Activated CD4-positive, alpha-beta memory T cell treated with anti-CD3 and anti-CD28 coated beads, Interleukin-2, amount 10 ng/mL, durations not matched to agents 7 days and 5 days (primary cell): ENCODE measurements at regions not wholly inside any gene's neighbourhood (a gene's known extent, or its start where the extent isn't known, plus 50 kb on each side); places are given as distances from the start of the nearest gene placed in this dataset.
"Not testable (repeated sequence)": the region's sequence is repeated elsewhere in the genome, so short reads cannot be mapped to it uniquely, and the experiment has no call there.

Experiments
- CTCF ChIA-PET: fragments of 350-600 bp; sonication (Branson Sonifier 250); formaldehyde crosslinking; loops from one replicate; lab custom pipeline; 2021; ENCODE audit warnings: antibody characterized with exemption, inconsistent platforms; lab: Charles Lee
- POLR2A ChIA-PET: fragments of 350-600 bp; sonication (Branson Sonifier 250); formaldehyde crosslinking; loops from one replicate; lab custom pipeline; 2021; ENCODE audit warnings: antibody characterized with exemption; lab: Charles Lee
- DNase-seq: peaks from one replicate; pipeline ENCODE4 v3.0.0-alpha.2; 2020
- H3K27ac Mint-ChIP-seq: one replicate; pipeline ENCODE4 v1.8.0; 2021; ENCODE audit warnings: mild to moderate bottlenecking, mixed read lengths
- H3K27me3 Mint-ChIP-seq: one replicate; pipeline ENCODE4 v1.8.0; 2021; ENCODE audit warnings: mixed read lengths
- H3K36me3 Mint-ChIP-seq: one replicate; pipeline ENCODE4 v1.8.0; 2021; ENCODE audit warnings: low read depth, mixed read lengths
- H3K4me1 Mint-ChIP-seq: one replicate; pipeline ENCODE4 v1.8.0; 2021; ENCODE audit warnings: mixed read lengths
- H3K4me3 Mint-ChIP-seq: one replicate; pipeline ENCODE4 v1.8.0; 2021; ENCODE audit warnings: mild to moderate bottlenecking, mixed read lengths
- H3K9me3 Mint-ChIP-seq: one replicate; pipeline ENCODE4 v1.8.0; 2021; ENCODE audit warnings: mixed read lengths

GRCh38 chr11:38595359-38596016 is 1997.5 kb upstream of the RAG2 start:
- H3K27me3 Mint-ChIP-seq, H3K4me1 Mint-ChIP-seq, H3K27ac Mint-ChIP-seq, H3K4me3 Mint-ChIP-seq, CTCF ChIA-PET, DNase-seq, H3K36me3 Mint-ChIP-seq, H3K9me3 Mint-ChIP-seq, POLR2A ChIA-PET: not testable (repeated sequence)

- no peaks in the 10 kb centered on the region for H3K36me3 Mint-ChIP-seq
- no peak overlapping the region for H3K4me3 Mint-ChIP-seq
- ChIA-PET POLR2A (no interaction called here), CTCF (no interaction called here)
- no peaks in the 10 kb centered on the region for H3K4me1 Mint-ChIP-seq
- no peaks in the 10 kb centered on the region for H3K27me3 Mint-ChIP-seq
- no peak overlapping the region for H3K27ac Mint-ChIP-seq
- peaks cover 9% of the 10 kb centered on the region for H3K9me3 Mint-ChIP-seq
- DNase-seq = no peak
Measured at GRCh38 chr11:38594895-38595294, 1996.9 kb upstream of the RAG2 start.

GRCh38 chr11:38593649-38594048 is 1995.6 kb upstream of the RAG2 start:
- Mint-ChIP-seq H3K9me3 (peaks cover 9% of the 10 kb centered on the region), H3K36me3 (no peaks in the 10 kb centered on the region), H3K4me3 (no peak overlapping the region), H3K27me3 (no peaks in the 10 kb centered on the region), H3K4me1 (no peaks in the 10 kb centered on the region), H3K27ac (no peak overlapping the region)
- ChIA-PET POLR2A (no interaction called here), CTCF (no interaction called here)
- no peak for DNase-seq

GRCh38 chr11:38582756-38583155 is 1984.7 kb upstream of the RAG2 start:
- ChIA-PET POLR2A (no interaction called here), CTCF (no interaction called here)
- no peak for DNase-seq
- Mint-ChIP-seq H3K27me3 (no peaks in the 10 kb centered on the region), H3K36me3 (no peaks in the 10 kb centered on the region), H3K4me3 (no peak overlapping the region), H3K9me3 (peaks cover 10% of the 10 kb centered on the region), H3K27ac (no peak overlapping the region), H3K4me1 (no peaks in the 10 kb centered on the region)

- CTCF ChIA-PET = no interaction called here
- no peaks in the 10 kb centered on the region for H3K4me1 Mint-ChIP-seq
- no peaks in the 10 kb centered on the region for H3K27me3 Mint-ChIP-seq
- H3K9me3 Mint-ChIP-seq = peaks cover 10% of the 10 kb centered on the region
- H3K4me3 Mint-ChIP-seq = no peak overlapping the region
- H3K36me3 Mint-ChIP-seq = no peaks in the 10 kb centered on the region
- POLR2A ChIA-PET = no interaction called here
- no peak for DNase-seq
- H3K27ac Mint-ChIP-seq = no peak overlapping the region
Measured at GRCh38 chr11:38582151-38582550, 1984.1 kb upstream of the RAG2 start.

- Mint-ChIP-seq H3K9me3 (peaks cover 10% of the 10 kb centered on the region), H3K36me3 (no peaks in the 10 kb centered on the region), H3K27me3 (no peaks in the 10 kb centered on the region), H3K27ac (no peak overlapping the region), H3K4me3 (no peak overlapping the region), H3K4me1 (no peaks in the 10 kb centered on the region)
- POLR2A ChIA-PET = no interaction called here
- CTCF ChIA-PET = no interaction called here
- DNase-seq = no peak
Measured at GRCh38 chr11:38577769-38578168, 1979.7 kb upstream of the RAG2 start.

- Mint-ChIP-seq H3K4me1 (no peaks in the 10 kb centered on the region), H3K9me3 (no peaks in the 10 kb centered on the region), H3K4me3 (no peak overlapping the region), H3K27ac (no peak overlapping the region), H3K27me3 (no peaks in the 10 kb centered on the region), H3K36me3 (no peaks in the 10 kb centered on the region)
- POLR2A ChIA-PET = no interaction called here
- CTCF ChIA-PET = no interaction called here
- DNase-seq = no peak
Measured at GRCh38 chr11:38562562-38562961, 1964.5 kb upstream of the RAG2 start.

GRCh38 chr11:38553148-38553547 is 1955.1 kb upstream of the RAG2 start:
- Mint-ChIP-seq H3K4me3 (no peak overlapping the region), H3K27ac (no peak overlapping the region)

GRCh38 chr11:38547462-38547861 is 1949.4 kb upstream of the RAG2 start:
- POLR2A ChIA-PET = no interaction called here
- no peaks in the 10 kb centered on the region for H3K4me1 Mint-ChIP-seq
- no peak for DNase-seq
- H3K27ac Mint-ChIP-seq = no peak overlapping the region
- H3K36me3 Mint-ChIP-seq = no peaks in the 10 kb centered on the region
- H3K4me3 Mint-ChIP-seq = no peak overlapping the region
- no peaks in the 10 kb centered on the region for H3K27me3 Mint-ChIP-seq
- H3K9me3 Mint-ChIP-seq = peaks cover 6% of the 10 kb centered on the region
- CTCF ChIA-PET = no interaction called here

More at GRCh38 chr11:38553148-38553547, 1955.1 kb upstream of the RAG2 start:
- POLR2A ChIA-PET = no interaction called here
- CTCF ChIA-PET = no interaction called here
- Mint-ChIP-seq H3K4me1 (no peaks in the 10 kb centered on the region), H3K27me3 (no peaks in the 10 kb centered on the region), H3K36me3 (no peaks in the 10 kb centered on the region), H3K9me3 (peaks cover 4% of the 10 kb centered on the region)
- DNase-seq = no peak

- Mint-ChIP-seq H3K27me3 (no peaks in the 10 kb centered on the region), H3K9me3 (peaks cover 2% of the 10 kb centered on the region), H3K36me3 (no peaks in the 10 kb centered on the region), H3K4me3 (no peak overlapping the region), H3K4me1 (no peaks in the 10 kb centered on the region), H3K27ac (no peak overlapping the region)
- POLR2A ChIA-PET = no interaction called here
- no peak for DNase-seq
- CTCF ChIA-PET = no interaction called here
Measured at GRCh38 chr11:38543986-38544385, 1946.0 kb upstream of the RAG2 start.

- Mint-ChIP-seq H3K27me3 (no peaks in the 10 kb centered on the region), H3K27ac (no peak overlapping the region)
- POLR2A ChIA-PET = no interaction called here
Measured at GRCh38 chr11:38543311-38543710, 1945.3 kb upstream of the RAG2 start.

GRCh38 chr11:38538866-38539680 is 1941.0 kb upstream of the RAG2 start:
- Mint-ChIP-seq H3K4me1 (no peaks in the 10 kb centered on the region), H3K9me3 (peaks cover 6% of the 10 kb centered on the region), H3K27ac (no peak overlapping the region), H3K27me3 (no peaks in the 10 kb centered on the region), H3K4me3 (no peak overlapping the region), H3K36me3 (no peaks in the 10 kb centered on the region)
- DNase-seq = no peak
- ChIA-PET CTCF (no interaction called here), POLR2A (no interaction called here)

More at GRCh38 chr11:38543311-38543710, 1945.3 kb upstream of the RAG2 start:
- Mint-ChIP-seq H3K4me3 (no peak overlapping the region), H3K36me3 (no peaks in the 10 kb centered on the region), H3K4me1 (no peaks in the 10 kb centered on the region), H3K9me3 (peaks cover 2% of the 10 kb centered on the region)
- CTCF ChIA-PET = no interaction called here
- DNase-seq = no peak

- Mint-ChIP-seq H3K4me1 (no peaks in the 10 kb centered on the region), H3K9me3 (peaks cover 10% of the 10 kb centered on the region), H3K4me3 (no peak overlapping the region), H3K27ac (no peak overlapping the region), H3K36me3 (no peaks in the 10 kb centered on the region), H3K27me3 (no peaks in the 10 kb centered on the region)
- POLR2A ChIA-PET = no interaction called here
- no peak for DNase-seq
- CTCF ChIA-PET = no interaction called here
Measured at GRCh38 chr11:38530226-38530625, 1932.2 kb upstream of the RAG2 start.

- POLR2A ChIA-PET = no interaction called here
- CTCF ChIA-PET = no interaction called here
- H3K9me3 Mint-ChIP-seq = peaks cover 6% of the 10 kb centered on the region
Measured at GRCh38 chr11:38524945-38525344, 1926.9 kb upstream of the RAG2 start.

More at GRCh38 chr11:38524945-38525344, 1926.9 kb upstream of the RAG2 start:
- no peaks in the 10 kb centered on the region for H3K27me3 Mint-ChIP-seq
- no peak overlapping the region for H3K4me3 Mint-ChIP-seq
- no peak for DNase-seq
- no peaks in the 10 kb centered on the region for H3K4me1 Mint-ChIP-seq
- H3K36me3 Mint-ChIP-seq = no peaks in the 10 kb centered on the region
- H3K27ac Mint-ChIP-seq = no peak overlapping the region
